Mesenchymal stem cell (in vitro differentiated cells and primary cell): ENCODE measurements at regions not wholly inside any gene's neighbourhood (a gene's known extent, or its start where the extent isn't known, plus 50 kb on each side); places are given as distances from the start of the nearest gene placed in this dataset.

Experiments used
- DNase-seq: peaks from one replicate; pipeline ENCODE4 v3.0.0-alpha.2; 2013
- H2AFZ ChIP-seq: one replicate; pipeline ENCODE4 v1.6.1; 2013; ENCODE audit warnings: low read depth, mild to moderate bottlenecking, control low read depth, inconsistent platforms, low read length, moderate library complexity
- H2AK5ac ChIP-seq: 2 replicates; pipeline ENCODE4 v1.6.1; 2013; ENCODE audit warnings: low read length, moderate library complexity, mild to moderate bottlenecking, inconsistent platforms; ENCODE audit not compliant: severe bottlenecking
- H2BK120ac ChIP-seq: one replicate; pipeline ENCODE4 v1.6.1; 2013; ENCODE audit warnings: low read depth, mild to moderate bottlenecking, inconsistent platforms, low read length, moderate library complexity
- H2BK12ac ChIP-seq, 2 experiments: one replicate each; pipeline ENCODE4 v1.6.1; 2013; ENCODE audit warnings: inconsistent platforms in 2 of 2, low read length in 2 of 2, mild to moderate bottlenecking in 2 of 2, moderate library complexity in 2 of 2, control low read depth in 1 of 2
- H2BK15ac ChIP-seq: one replicate; pipeline ENCODE4 v1.6.1; 2013; ENCODE audit warnings: mild to moderate bottlenecking, low read depth, inconsistent platforms; ENCODE audit not compliant: poor library complexity, severe bottlenecking
- H2BK5ac ChIP-seq: 2 replicates; pipeline ENCODE4 v1.6.1; 2013; ENCODE audit warnings: low read depth, mild to moderate bottlenecking, low read length, control low read depth, inconsistent platforms; ENCODE audit not compliant: poor library complexity, severe bottlenecking
- H3K14ac ChIP-seq, 2 experiments: one replicate each; pipeline ENCODE4 v1.6.1; 2013; ENCODE audit warnings: inconsistent platforms in 2 of 2, low read length in 2 of 2, control low read depth in 1 of 2, mild to moderate bottlenecking in 1 of 2, moderate library complexity in 1 of 2
- H3K18ac ChIP-seq, 2 experiments: one replicate each; pipeline ENCODE4 v1.6.1; 2013; ENCODE audit warnings: inconsistent platforms in 2 of 2, low read length in 2 of 2, control low read depth in 1 of 2, low read depth in 1 of 2, mild to moderate bottlenecking in 1 of 2
- H3K23ac ChIP-seq, 2 experiments: one replicate each; pipeline ENCODE4 v1.6.1; 2013; ENCODE audit warnings: inconsistent platforms in 2 of 2, low read length in 2 of 2, mild to moderate bottlenecking in 2 of 2, moderate library complexity in 2 of 2, control low read depth in 1 of 2
- H3K27ac ChIP-seq: 2 replicates; pipeline ENCODE4 v1.5.1; 2013; ENCODE audit warnings: mild to moderate bottlenecking, moderate library complexity, low read length, control low read depth, inconsistent platforms; ENCODE audit not compliant: poor library complexity, severe bottlenecking
- H3K27me3 ChIP-seq, 2 experiments: 2 replicates each; pipeline versions ENCODE4 v1.6.1 to v1.7.0; 2013; ENCODE audit warnings: low read length in 2 of 2, mild to moderate bottlenecking in 2 of 2, moderate library complexity in 2 of 2, control low read depth in 1 of 2, inconsistent platforms in 1 of 2; ENCODE audit not compliant: control insufficient read depth in 1 of 2, insufficient read depth in 1 of 2
- H3K36me3 ChIP-seq, 2 experiments: 2 replicates each; pipeline versions ENCODE4 v1.6.1 to v1.7.0; 2013; ENCODE audit warnings: low read length in 2 of 2, control low read depth in 1 of 2, inconsistent platforms in 1 of 2, low read depth in 1 of 2, mild to moderate bottlenecking in 1 of 2; ENCODE audit not compliant: insufficient read depth in 2 of 2, control insufficient read depth in 1 of 2
- H3K4ac ChIP-seq, 2 experiments: one replicate each; pipeline ENCODE4 v1.6.1; 2013; ENCODE audit warnings: inconsistent platforms in 2 of 2, low read length in 2 of 2, mild to moderate bottlenecking in 2 of 2, moderate library complexity in 2 of 2, control low read depth in 1 of 2, low read depth in 1 of 2
- H3K4me1 ChIP-seq: 2 replicates; pipeline ENCODE4 v1.6.1; 2013; ENCODE audit warnings: low read depth, low read length, control low read depth; ENCODE audit not compliant: control insufficient read depth, insufficient read depth
- H3K4me2 ChIP-seq: 2 replicates; pipeline ENCODE4 v1.6.1; 2013; ENCODE audit warnings: low read length, mild to moderate bottlenecking, inconsistent platforms; ENCODE audit not compliant: poor library complexity, severe bottlenecking
- H3K4me3 ChIP-seq, 2 experiments: 2 replicates each; pipeline versions ENCODE4 v1.5.1 to v1.7.0; 2013; ENCODE audit warnings: low read length in 2 of 2, mild to moderate bottlenecking in 2 of 2, control low read depth in 1 of 2, low read depth in 1 of 2; ENCODE audit not compliant: insufficient read depth in 1 of 2
- H3K79me1 ChIP-seq: replicated peaks from 2 replicates; pipeline ENCODE4 v1.6.1; 2013; ENCODE audit warnings: mild to moderate bottlenecking, control low read depth, low read length, inconsistent platforms; ENCODE audit not compliant: poor library complexity, severe bottlenecking
- H3K9ac ChIP-seq: 2 replicates; pipeline ENCODE4 v1.7.0; 2013; ENCODE audit warnings: mild to moderate bottlenecking, low read length, moderate library complexity
- H3K9me3 ChIP-seq: 2 replicates; pipeline ENCODE4 v1.7.0; 2013; ENCODE audit warnings: mild to moderate bottlenecking, low read length; ENCODE audit not compliant: control insufficient read depth
- H4K8ac ChIP-seq: one replicate; pipeline ENCODE4 v1.6.1; 2013; ENCODE audit warnings: inconsistent platforms, mild to moderate bottlenecking, low read length, moderate library complexity
- H4K91ac ChIP-seq: one replicate; pipeline ENCODE4 v1.6.1; 2013; ENCODE audit warnings: mild to moderate bottlenecking, low read length, inconsistent platforms
- WGBS: methylation state at CpG from one replicate; pipeline ENCODE4 v1.1.7; 2013; ENCODE audit warnings: mixed read lengths; 5-methylcytosine and 5-hydroxymethylcytosine counted together

GRCh38 chrX:45502396-45502795 lies 301.7 kb upstream of the DIPK2B start:
- Histone ChIP-seq H3K27me3 (peaks cover 0 to 17% of the 10 kb centered on the region in 2 experiments), H3K4me1 (peaks cover 1% of the 10 kb centered on the region)
- WGBS: 100% methylated on average over 1 of the region's 2 CpGs

GRCh38 chrX:45497290-45497689 lies 296.6 kb upstream of the DIPK2B start:
- Histone ChIP-seq H3K4me2 (no peak overlapping the region), H3K27ac (no peak overlapping the region), H2AK5ac (no peak overlapping the region), H3K9me3 (peaks cover 60% of the 10 kb centered on the region), H4K91ac (no peak overlapping the region), H2BK120ac (no peak overlapping the region), H3K36me3 (no peaks in the 10 kb centered on the region), H3K79me1 (no peaks in the 10 kb centered on the region), H2BK15ac (no peak overlapping the region), H3K4me1 (no peaks in the 10 kb centered on the region), H2AFZ (no peak overlapping the region), H3K18ac (no peak overlapping the region), H2BK12ac (no peak overlapping the region), H3K27me3 (peaks cover 0 to 18% of the 10 kb centered on the region in 2 experiments), H4K8ac (no peak overlapping the region), H3K9ac (no peak overlapping the region), H3K4me3 (no peak overlapping the region), H3K14ac (no peak overlapping the region), H2BK5ac (no peak overlapping the region), H3K23ac (no peak overlapping the region), H3K4ac (no peak overlapping the region)
- 96% methylated on average over 3 of the region's 3 CpGs for WGBS
- no peak for DNase-seq

More at GRCh38 chrX:45502396-45502795, 301.7 kb upstream of the DIPK2B start:
- peaks cover 21% of the 10 kb centered on the region for H3K9me3 ChIP-seq
- DNase-seq: no peak
- H2AK5ac ChIP-seq: no peak overlapping the region
- H2BK15ac ChIP-seq: no peak overlapping the region
- no peak overlapping the region for H3K23ac ChIP-seq
- H4K91ac ChIP-seq: no peak overlapping the region
- peak overlapping the region in 1 of 2 experiments; percentile 42 for H2BK12ac ChIP-seq
- H3K14ac ChIP-seq: no peak overlapping the region
- H3K79me1 ChIP-seq: no peaks in the 10 kb centered on the region
- H2BK120ac ChIP-seq: no peak overlapping the region
- H3K18ac ChIP-seq: peak overlapping the region in 1 of 2 experiments; percentile 21
- H3K4me3 ChIP-seq: no peak overlapping the region
- H3K4me2 ChIP-seq: no peak overlapping the region
- no peak overlapping the region for H4K8ac ChIP-seq
- no peak overlapping the region for H2BK5ac ChIP-seq
- no peak overlapping the region for H2AFZ ChIP-seq
- no peaks in the 10 kb centered on the region for H3K36me3 ChIP-seq
- H3K9ac ChIP-seq: no peak overlapping the region
- H3K4ac ChIP-seq: no peak overlapping the region
- no peak overlapping the region for H3K27ac ChIP-seq

- no peaks in the 10 kb centered on the region for H3K4me1 ChIP-seq
- WGBS: no CpG with 5 or more reads among the region's 1 CpG
These were observed 285.0 kb upstream of the DIPK2B start for GRCh38 chrX:45485719-45486118.

GRCh38 chrX:45479835-45480422 lies 279.3 kb upstream of the DIPK2B start:
- peak overlapping the region in 1 of 2 experiments; percentile 9 for H3K4me3 ChIP-seq
- peak; percentile 82 for DNase-seq
- H3K4ac ChIP-seq: no peak overlapping the region
- no peak overlapping the region for H2BK12ac ChIP-seq
- H2AFZ ChIP-seq: no peak overlapping the region
- H3K79me1 ChIP-seq: no peaks in the 10 kb centered on the region
- 0% methylated on average over 3 of the region's 4 CpGs for WGBS
- H4K91ac ChIP-seq: no peak overlapping the region
- no peak overlapping the region for H3K18ac ChIP-seq
- H2BK5ac ChIP-seq: no peak overlapping the region
- peaks cover 20% of the 10 kb centered on the region for H3K9me3 ChIP-seq
- no peak overlapping the region for H2AK5ac ChIP-seq
- H4K8ac ChIP-seq: no peak overlapping the region
- H2BK120ac ChIP-seq: no peak overlapping the region
- H2BK15ac ChIP-seq: no peak overlapping the region
- H3K4me2 ChIP-seq: no peak overlapping the region
- H3K36me3 ChIP-seq: no peaks in the 10 kb centered on the region
- no peak overlapping the region for H3K23ac ChIP-seq
- peak overlapping the region; percentile 86 for H3K9ac ChIP-seq
- H3K27ac ChIP-seq: peak overlapping the region; percentile 99
- no peaks in the 10 kb centered on the region for H3K27me3 ChIP-seq
- no peaks in the 10 kb centered on the region for H3K4me1 ChIP-seq
- H3K14ac ChIP-seq: no peak overlapping the region

More at GRCh38 chrX:45485719-45486118, 285.0 kb upstream of the DIPK2B start:
- Histone ChIP-seq H3K9ac (no peak overlapping the region), H3K36me3 (no peaks in the 10 kb centered on the region), H3K27ac (no peak overlapping the region), H2BK5ac (no peak overlapping the region), H2AFZ (no peak overlapping the region), H3K27me3 (no peaks in the 10 kb centered on the region), H3K4me2 (no peak overlapping the region), H3K79me1 (no peaks in the 10 kb centered on the region), H2BK120ac (no peak overlapping the region), H2AK5ac (no peak overlapping the region), H4K8ac (no peak overlapping the region), H3K9me3 (peaks cover 36% of the 10 kb centered on the region), H2BK12ac (no peak overlapping the region), H2BK15ac (no peak overlapping the region), H3K4ac (no peak overlapping the region), H3K23ac (no peak overlapping the region), H3K4me3 (no peak overlapping the region), H3K18ac (no peak overlapping the region), H3K14ac (no peak overlapping the region), H4K91ac (no peak overlapping the region)
- DNase-seq: no peak
